ENCODE measurements at regions not wholly inside any gene's neighbourhood (a gene's known extent, or its start where the extent isn't known, plus 50 kb on each side); places are given as distances from the start of the nearest gene placed in this dataset.

DNA sequence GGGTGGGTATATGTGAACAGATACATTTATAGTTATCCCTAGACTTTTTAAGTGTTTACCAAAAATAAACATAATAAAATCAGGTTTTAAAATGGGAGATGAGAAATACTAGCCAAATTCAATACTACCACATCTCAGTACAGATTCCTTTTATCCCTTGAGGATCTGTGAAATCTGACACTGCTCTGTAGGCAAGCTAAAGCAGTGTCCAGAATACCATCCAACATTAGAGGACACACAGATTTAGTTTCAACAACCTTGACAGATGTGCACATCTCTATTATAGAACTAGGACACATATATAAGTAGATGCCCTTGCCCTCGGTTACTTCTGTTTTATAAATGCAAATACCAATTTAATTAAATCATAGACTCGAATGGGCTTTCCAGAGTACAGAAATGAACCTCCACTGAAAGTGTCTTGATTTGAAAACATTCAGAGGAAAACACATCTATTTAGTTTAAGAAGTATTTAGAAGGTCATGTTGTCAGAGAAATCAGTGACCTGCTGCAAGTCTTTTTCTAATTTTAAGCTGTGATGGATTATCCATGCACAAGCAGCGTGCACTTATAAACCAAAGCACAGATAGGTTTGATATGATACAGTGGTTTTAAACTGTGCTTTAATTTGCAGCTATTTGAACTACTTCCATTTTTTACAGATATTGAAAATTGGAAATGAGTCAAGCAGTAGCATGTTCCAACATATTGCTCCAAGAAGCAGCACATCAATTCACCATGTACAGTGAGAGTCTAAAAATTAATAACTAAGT, 156.3 kb upstream of the EPHA7 start:
- TF ChIP-seq, protein P1, sequence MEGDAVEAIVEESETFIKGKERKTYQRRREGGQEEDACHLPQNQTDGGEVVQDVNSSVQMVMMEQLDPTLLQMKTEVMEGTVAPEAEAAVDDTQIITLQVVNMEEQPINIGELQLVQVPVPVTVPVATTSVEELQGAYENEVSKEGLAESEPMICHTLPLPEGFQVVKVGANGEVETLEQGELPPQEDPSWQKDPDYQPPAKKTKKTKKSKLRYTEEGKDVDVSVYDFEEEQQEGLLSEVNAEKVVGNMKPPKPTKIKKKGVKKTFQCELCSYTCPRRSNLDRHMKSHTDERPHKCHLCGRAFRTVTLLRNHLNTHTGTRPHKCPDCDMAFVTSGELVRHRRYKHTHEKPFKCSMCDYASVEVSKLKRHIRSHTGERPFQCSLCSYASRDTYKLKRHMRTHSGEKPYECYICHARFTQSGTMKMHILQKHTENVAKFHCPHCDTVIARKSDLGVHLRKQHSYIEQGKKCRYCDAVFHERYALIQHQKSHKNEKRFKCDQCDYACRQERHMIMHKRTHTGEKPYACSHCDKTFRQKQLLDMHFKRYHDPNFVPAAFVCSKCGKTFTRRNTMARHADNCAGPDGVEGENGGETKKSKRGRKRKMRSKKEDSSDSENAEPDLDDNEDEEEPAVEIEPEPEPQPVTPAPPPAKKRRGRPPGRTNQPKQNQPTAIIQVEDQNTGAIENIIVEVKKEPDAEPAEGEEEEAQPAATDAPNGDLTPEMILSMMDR (IDR thresholded peaks at IDR 0.05): no peak
- TF ChIP-seq POLR2A (IDR thresholded peaks at IDR 0.05): no peak
